HG02973 (cell line): ENCODE measurements at regions not wholly inside any gene's neighbourhood (a gene's known extent, or its start where the extent isn't known, plus 50 kb on each side); places are given as distances from the start of the nearest gene placed in this dataset.
"Not testable (repeated sequence)": the region's sequence is repeated elsewhere in the genome, so short reads cannot be mapped to it uniquely, and the experiment has no call there.

Source experiments
- ATAC-seq: cut with Tn5 transposase; IDR thresholded peaks from one replicate; pipeline ENCODE4 v1.9.1; 2021; ENCODE audit warnings: moderate library complexity; ENCODE audit not compliant: unreplicated experiment

GRCh38 chr11:130526846-130527245, 78.4 kb downstream of the ADAMTS15 start:
- no peak for ATAC-seq

DNA sequence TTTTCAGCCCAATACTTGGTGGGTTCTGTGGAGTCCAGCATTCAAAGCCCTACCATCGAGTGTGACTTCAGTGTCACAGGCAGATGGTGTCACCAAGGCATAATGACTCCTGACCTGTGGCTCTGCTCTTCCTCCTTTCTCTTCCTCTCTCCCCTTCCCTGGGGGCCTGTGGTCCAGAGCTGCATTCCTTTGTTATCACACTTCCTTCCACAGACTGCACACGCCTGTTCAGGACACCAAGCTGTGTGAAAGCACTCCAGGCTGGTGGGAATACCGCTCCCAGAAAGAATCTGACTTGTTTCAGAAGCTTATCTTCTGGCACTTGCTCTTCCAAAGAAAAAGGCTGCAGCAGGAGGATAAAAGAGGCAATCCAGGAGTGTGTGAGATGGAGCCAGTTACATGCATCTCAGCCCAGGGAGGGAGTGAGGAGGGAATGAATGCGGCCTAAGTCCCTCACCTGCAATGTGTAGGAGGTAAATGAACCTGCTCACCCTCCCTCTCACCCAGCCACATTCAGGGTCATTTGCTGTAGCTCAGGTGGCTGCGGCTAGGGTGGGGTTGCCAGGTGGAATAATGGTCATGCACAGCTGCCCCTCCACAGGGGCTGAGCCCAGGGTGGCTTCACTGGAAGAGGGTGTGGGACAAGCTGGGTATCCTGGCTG, 79.3 kb downstream of the ADAMTS15 start:
- no peak for ATAC-seq

GRCh38 chr11:130528298-130529261, 80.1 kb downstream of the ADAMTS15 start:
- ATAC-seq: no peak

DNA sequence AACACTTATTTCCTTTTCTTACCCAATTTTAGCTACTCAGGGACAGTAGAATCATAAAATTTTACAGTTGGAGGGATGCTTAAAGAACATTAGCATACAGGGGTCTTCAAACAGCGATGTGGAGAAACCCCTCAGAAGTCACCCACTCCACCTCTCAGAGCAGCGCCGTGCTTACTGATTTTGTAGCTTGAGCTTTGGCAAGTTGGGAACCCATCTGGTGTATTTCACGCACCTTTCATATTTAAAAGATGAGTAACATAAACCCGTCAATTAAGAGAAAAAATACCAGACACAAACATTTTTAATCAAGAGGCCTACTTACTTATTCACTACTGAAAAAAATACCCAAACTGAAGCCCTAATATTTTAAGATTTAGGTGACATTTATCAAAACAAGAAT, 80.9 kb downstream of the ADAMTS15 start:
- ATAC-seq: no peak

GRCh38 chr11:130531061-130531460, 82.6 kb downstream of the ADAMTS15 start:
- no peak for ATAC-seq

DNA sequence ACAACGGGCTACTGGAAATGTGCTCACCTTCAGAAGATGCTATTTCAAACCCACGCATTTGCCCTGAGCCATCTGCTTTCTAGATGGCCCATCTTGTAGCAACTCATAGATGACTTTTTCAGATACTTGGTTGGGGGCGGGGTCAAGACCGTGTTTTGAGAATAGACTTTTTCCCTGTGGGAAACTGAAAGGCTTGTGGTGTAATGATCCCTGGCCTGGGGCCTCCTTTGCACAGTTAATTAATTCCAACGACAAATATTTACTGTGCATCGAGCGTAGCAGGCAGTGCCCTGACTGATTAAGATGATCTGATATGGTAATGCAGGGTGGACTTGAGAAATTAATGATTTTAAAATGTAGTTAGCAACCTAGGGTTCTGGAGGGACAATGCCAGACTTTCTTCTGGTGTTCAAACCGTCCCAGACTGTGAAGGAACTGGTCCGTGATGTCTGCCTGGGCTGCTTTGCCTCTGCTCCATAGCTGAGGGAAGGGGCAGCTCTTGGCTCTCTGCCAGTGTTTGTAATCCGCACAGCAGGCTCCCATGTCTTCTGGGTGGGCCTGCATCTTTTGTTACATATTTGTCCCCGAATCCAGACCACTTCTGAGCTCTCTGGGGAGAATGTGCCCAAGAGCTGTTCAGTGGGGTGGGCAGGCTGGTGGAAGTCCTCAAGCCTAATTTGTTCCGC, 84.8 kb downstream of the ADAMTS15 start:
- no peak for ATAC-seq

DNA sequence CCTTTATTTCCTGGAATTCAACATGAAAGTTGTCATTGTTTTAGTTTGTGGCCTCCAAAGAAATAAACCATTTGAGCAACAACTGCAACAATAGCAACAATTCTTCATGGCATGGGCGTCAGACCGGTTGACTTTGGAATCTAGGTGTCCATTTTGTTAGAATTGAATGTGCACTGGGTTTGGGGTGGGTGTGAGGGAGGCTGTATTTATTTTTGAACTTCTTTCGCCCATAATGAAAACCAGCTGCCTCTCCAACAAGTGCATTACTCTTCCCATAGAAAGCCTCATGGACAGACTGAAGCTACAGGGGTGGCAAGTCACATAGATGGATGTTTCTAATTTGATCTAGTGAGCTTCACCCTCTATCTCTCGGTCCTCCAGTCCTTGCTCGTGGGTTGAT, 85.4 kb downstream of the ADAMTS15 start:
- ATAC-seq: no peak

DNA sequence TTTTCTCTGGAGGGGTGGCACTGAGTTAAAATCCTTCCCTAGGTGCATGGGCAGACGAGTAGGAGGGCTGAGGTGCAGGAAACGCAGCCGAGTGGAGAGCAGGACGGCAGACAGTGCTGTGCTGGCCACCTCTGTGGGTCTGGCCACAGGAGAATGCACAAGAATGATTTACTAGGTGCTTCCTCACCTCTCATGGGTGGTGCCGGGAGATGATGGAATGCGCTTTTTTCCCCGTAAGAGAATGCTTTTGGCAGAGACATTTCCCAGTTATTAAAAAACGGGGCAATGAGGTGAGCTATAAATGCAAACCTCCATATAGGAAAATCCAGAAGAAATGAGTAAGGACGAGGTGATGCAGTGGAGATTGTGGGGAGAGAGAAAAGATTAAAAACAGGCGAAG, 86.1 kb downstream of the ADAMTS15 start:
- ATAC-seq: no peak

- no peak for ATAC-seq
These were observed 87.1 kb downstream of the ADAMTS15 start for GRCh38 chr11:130535520-130535919.

DNA sequence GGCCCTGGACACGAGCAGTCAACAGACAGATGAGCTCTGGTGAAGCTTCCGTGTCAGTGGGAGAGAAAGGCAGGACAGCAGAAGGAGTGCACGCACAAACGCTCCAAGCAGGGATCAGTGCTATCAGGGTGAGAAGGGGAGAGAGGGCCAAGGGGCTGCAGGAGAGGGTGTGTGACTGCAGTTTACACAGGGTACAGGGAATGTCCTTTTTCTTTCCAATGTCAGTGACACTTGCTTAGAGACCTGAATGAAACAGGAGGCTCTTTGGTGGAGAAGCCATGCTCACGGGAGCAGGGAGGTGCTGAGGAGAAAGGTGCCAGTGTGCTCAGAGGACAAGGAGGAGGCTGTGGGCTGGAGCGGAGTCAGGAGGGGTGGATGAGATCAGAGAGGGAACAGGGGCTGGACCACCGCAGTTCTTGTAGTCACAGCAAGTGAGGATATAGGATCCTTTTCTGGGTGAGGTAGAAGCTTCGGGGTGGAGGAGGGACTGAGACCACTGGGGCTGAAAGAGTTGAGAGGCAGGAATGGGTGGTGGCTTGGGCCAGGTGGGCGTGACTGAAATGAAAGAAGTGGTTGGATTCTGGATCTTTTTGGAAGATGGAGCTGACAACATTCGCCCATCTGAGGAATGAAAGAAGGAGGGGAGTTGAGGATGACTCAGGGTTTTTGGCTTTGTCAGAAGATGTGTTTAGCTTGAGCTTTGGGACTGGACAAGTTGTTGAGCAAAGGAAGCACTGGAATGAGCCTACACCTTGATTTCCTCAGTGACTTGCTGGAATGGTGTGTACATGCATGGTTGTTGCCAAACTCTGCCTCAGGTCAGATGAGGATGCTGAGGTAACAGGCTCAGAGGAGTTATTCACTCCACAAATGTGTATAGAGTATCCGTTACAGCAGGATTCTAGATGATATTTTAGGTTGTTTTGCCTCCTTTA, 87.9 kb downstream of the ADAMTS15 start:
- no peak for ATAC-seq

- ATAC-seq: not testable (repeated sequence)
These were observed 91.2 kb downstream of the ADAMTS15 start for GRCh38 chr11:130539680-130540079.

DNA sequence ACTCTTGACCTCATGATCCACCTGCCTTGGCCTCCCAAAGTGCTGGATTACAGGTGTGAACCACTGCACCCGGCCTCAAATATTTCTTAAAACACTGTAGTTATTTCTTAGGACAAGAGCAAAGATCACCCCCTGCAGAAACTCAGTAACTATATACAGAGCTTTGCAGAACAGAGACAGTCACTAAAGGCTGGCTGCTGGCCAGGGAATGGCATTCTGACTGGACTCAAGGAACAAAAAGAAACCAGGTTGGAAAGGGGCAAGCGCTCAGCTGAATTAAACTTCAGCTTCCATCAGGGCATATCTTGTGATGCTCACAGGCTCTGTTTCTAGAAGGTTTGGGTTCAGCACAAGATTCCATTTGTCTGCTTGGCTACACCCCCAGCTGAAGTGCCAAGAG, 95.8 kb downstream of the ADAMTS15 start:
- ATAC-seq: no peak

DNA sequence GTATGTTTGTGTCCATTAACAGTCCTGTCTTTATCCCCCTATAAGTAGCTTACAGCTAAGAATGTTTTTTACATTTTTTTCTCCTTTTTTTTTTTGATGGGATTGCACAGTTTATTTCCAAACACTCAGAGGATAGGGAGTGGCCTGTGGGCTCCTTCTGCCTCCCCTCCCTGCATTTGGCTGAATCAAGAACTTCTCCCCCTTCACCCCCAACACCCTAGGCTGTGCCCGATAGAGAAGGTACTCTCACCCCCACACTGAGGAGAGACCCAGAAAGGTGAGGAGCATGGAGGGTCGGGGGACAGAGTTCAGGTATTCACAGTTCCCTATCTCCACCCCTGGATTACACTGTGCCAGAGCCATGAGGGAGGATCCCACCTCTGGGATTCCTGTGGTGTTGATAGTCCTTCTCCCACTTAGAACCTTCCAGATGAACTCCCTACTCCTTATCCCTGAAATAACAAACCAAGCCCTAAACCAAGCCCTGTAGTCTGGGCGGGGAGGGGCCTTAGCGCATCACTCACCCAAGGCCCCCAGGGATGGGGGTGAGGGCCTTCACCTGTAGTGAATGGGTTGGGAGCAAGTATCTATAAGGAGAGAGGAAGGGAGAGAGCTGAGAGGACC, 97.1 kb downstream of the ADAMTS15 start:
- ATAC-seq: no peak

DNA sequence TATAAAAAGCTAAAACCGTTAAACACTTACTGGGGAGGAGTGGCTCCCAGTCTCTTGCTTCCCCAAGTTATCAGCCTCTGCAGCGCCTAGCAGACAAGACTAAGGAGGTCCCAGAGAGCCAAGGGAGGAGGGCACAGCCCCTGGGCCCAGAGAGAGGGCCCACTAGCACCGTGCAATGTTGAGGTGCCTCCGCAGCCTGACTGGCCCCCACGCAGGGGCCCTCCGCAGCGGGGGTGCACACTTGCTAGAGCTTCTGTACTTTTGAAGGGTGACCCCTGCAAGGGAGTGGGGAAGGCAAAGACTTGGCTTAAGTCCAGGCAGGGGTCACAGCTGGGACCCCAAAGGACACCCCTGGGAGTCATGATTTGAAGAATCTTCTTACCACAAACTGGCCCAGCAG, 98.0 kb downstream of the ADAMTS15 start:
- no peak for ATAC-seq

DNA sequence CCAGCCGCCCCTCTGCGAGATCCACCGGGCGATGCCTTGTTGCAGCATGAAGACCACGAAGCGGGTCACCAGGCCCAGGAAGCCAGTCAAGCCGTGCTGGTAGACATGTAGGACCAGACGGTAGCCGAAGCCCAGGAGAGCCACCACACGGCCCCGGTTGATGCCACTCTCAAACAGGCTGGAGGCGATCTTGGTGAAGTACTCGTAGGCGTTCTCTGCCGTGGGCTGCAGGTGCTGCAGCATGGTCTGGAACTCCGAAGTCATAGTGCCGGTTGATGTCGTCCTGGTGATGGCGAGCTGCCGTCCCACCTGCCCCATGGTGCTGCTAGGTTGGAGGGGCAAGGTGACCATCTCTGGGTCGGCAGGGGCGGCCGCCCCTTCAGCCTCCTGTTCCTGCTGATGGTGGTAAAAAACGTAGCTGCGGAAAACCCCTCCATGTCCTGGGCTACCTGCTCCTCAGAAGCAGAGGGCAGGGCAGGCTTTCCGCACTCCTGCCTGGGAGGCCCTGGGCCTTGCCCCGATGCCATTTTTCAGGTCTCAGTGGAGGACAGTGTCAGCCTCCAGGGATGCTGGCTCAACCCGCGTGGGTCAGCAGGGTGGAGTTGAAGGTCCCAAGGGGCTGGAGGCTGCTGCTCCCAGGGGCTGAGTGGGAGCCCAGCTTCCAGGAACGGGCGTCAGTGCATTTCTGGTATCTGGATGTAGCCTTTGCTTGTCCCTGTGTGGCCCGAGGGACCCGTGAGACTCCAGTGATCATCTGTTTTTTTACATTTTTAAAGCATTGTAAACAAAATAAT, 98.7 kb downstream of the ADAMTS15 start:
- no peak for ATAC-seq

DNA sequence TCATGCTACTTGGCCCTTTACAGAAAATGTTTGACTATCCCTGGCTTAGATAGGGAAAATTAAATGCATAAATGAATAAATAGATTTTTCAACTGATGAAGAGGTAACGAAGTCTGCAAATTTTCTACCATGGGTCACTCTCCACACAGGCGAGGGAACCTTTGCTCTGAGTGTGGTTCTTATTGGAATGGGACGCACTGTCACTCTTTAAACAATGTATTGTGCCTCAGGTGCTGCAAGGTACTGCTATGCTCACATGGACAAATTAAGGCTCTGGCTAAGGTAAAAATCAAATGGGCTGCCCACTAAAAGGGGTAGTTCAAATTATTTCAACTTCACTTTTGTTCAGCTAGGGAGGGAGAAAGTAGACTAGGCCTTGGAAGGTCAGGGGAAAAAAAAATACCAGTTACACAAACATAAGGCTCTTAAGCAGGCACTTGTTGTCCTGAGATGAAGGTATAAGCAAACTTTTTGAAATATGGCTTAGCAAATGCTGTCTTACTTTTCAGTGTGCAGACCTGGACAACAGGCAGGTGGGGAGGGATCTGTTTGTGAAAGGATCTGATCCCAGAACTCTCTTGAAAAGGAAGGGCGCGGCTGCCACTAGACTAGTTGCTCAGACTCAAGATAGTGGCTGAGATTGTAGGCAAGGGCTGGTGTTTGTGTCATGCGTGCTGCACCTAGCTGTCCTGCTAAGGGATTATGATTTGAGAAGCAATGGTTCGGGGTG, 99.5 kb downstream of the ADAMTS15 start:
- ATAC-seq: no peak

DNA sequence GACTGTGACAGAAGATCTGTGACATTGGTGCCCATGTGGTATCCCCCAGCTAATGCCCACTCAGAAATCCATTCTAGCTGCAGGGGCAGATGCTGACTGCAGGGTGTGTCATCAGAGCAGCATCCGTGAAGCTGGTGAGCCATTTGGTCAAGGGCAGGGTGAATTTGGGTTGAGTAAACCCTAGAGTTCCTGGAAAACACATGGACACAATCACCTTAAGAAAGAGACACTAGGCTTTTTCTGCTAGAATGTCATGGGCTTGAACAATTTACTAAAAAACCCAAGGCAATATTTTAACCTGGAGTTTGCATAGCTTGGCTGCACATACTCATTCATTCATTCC, 100.0 kb downstream of the ADAMTS15 start:
- ATAC-seq: no peak

GRCh38 chr11:130549393-130549999, 101.1 kb downstream of the ADAMTS15 start:
- ATAC-seq: no peak
